AG09309 (cell line): ENCODE measurements at regions not wholly inside any gene's neighbourhood (a gene's known extent, or its start where the extent isn't known, plus 50 kb on each side); places are given as distances from the start of the nearest gene placed in this dataset.

Experiments
- DNase-seq: peaks from one replicate; pipeline ENCODE4 v3.0.0-alpha.2; 2010; ENCODE audit warnings: low read depth
- H3K4me3 ChIP-seq: 2 replicates; pipeline ENCODE4 v1.5.1; 2011; ENCODE audit warnings: mild to moderate bottlenecking, low read depth, low read length, moderate library complexity; ENCODE audit not compliant: control insufficient read depth
- CTCF ChIP-seq: IDR thresholded peaks from 2 replicates; pipeline ENCODE4 v1.5.1; 2011; ENCODE audit warnings: mild to moderate bottlenecking, low read depth, low read length, inconsistent platforms; ENCODE audit not compliant: insufficient read depth, control insufficient read depth; ENCODE audit errors: missing control alignments

- peak; percentile 40 for DNase-seq
- no peak for TF ChIP-seq CTCF
Observed at GRCh38 chr14:50039734-50040400, 76.5 kb downstream of the VCPKMT start.

GRCh38 chr14:50040401-50040775 lies 76.0 kb downstream of the VCPKMT start:
- no peak for DNase-seq
- TF ChIP-seq CTCF: no peak
- H3K4me3 ChIP-seq: no peak overlapping the region

More at GRCh38 chr14:50039734-50040400, 76.5 kb downstream of the VCPKMT start:
- no peak overlapping the region for H3K4me3 ChIP-seq

- no peak for TF ChIP-seq CTCF
- no peak overlapping the region for H3K4me3 ChIP-seq
- DNase-seq: no peak
Observed at GRCh38 chr14:50040895-50041465, 75.4 kb downstream of the VCPKMT start.

- H3K4me3 ChIP-seq: no peak overlapping the region
- TF ChIP-seq CTCF: no peak
- DNase-seq: no peak
Observed at GRCh38 chr14:50041980-50042379, 74.4 kb downstream of the VCPKMT start.

GRCh38 chr14:50044042-50044651 lies 72.2 kb downstream of the VCPKMT start:
- no peak for TF ChIP-seq CTCF
- DNase-seq: no peak
- no peak overlapping the region for H3K4me3 ChIP-seq

GRCh38 chr14:50045039-50045711 lies 71.2 kb downstream of the VCPKMT start:
- H3K4me3 ChIP-seq: no peak overlapping the region
- DNase-seq: peak; percentile 63
- no peak for TF ChIP-seq CTCF
